ENCODE measurements at regions not wholly inside any gene's neighbourhood (a gene's known extent, or its start where the extent isn't known, plus 50 kb on each side); places are given as distances from the start of the nearest gene placed in this dataset.
"Not testable (repeated sequence)": the region's sequence is repeated elsewhere in the genome, so short reads cannot be mapped to it uniquely, and the experiment has no call there.

GRCh38 chr6:155635416-155635815 lies 179.8 kb upstream of the NOX3 start:
- DNase-seq = no peak

GRCh38 chr6:155630085-155630484 lies 174.4 kb upstream of the NOX3 start:
- no peak for DNase-seq

- no peak for DNase-seq
Measured at GRCh38 chr6:155629652-155630051, 174.0 kb upstream of the NOX3 start.

- no peak for DNase-seq
Measured at GRCh38 chr6:155628306-155628705, 172.7 kb upstream of the NOX3 start.

GRCh38 chr6:155627722-155628212 lies 172.1 kb upstream of the NOX3 start:
- not testable (repeated sequence) for DNase-seq

- no peak for DNase-seq
Measured at GRCh38 chr6:155623450-155624178, 168.0 kb upstream of the NOX3 start.

GRCh38 chr6:155614606-155615005 lies 159.0 kb upstream of the NOX3 start:
- DNase-seq = no peak

GRCh38 chr6:155611742-155612141 lies 156.1 kb upstream of the NOX3 start:
- no peak for DNase-seq

GRCh38 chr6:155604991-155605390 lies 149.4 kb upstream of the NOX3 start:
- no peak for DNase-seq

GRCh38 chr6:155599561-155599960 lies 143.9 kb upstream of the NOX3 start:
- DNase-seq = no peak

- no peak for DNase-seq
Measured at GRCh38 chr6:155599160-155599559, 143.5 kb upstream of the NOX3 start.

- no peak for DNase-seq
Measured at GRCh38 chr6:155595284-155595683, 139.6 kb upstream of the NOX3 start.

GRCh38 chr6:155591741-155592140 lies 136.1 kb upstream of the NOX3 start:
- no peak for DNase-seq

GRCh38 chr6:155589190-155589589 lies 133.6 kb upstream of the NOX3 start:
- no peak for DNase-seq

- DNase-seq = no peak
Measured at GRCh38 chr6:155587817-155588216, 132.2 kb upstream of the NOX3 start.

GRCh38 chr6:155586090-155586489 lies 130.5 kb upstream of the NOX3 start:
- DNase-seq = no peak

GRCh38 chr6:155584006-155584405 lies 128.4 kb upstream of the NOX3 start:
- no peak for DNase-seq

- no peak for DNase-seq
Measured at GRCh38 chr6:155582016-155582991, 126.7 kb upstream of the NOX3 start.

- DNase-seq = no peak
Measured at GRCh38 chr6:155580904-155581303, 125.3 kb upstream of the NOX3 start.

- no peak for DNase-seq
Measured at GRCh38 chr6:155578251-155578650, 122.6 kb upstream of the NOX3 start.

- DNase-seq = no peak
Measured at GRCh38 chr6:155561966-155562364, 106.3 kb upstream of the NOX3 start.

GRCh38 chr6:155561257-155561965 lies 105.8 kb upstream of the NOX3 start:
- DNase-seq = no peak

GRCh38 chr6:155549928-155550327 lies 94.3 kb upstream of the NOX3 start:
- no peak for DNase-seq
